H9 (cell line): ENCODE measurements at regions not wholly inside any gene's neighbourhood (a gene's known extent, or its start where the extent isn't known, plus 50 kb on each side); places are given as distances from the start of the nearest gene placed in this dataset.
A peak's percentile ranks its signal among the peaks of the same experiment; 100 is the strongest.

Source experiments
- DNase-seq: peaks from one replicate; pipeline ENCODE4 v3.0.0-alpha.2; 2017
- H2AFZ ChIP-seq: one replicate; pipeline ENCODE4 v1.6.1; 2013; ENCODE audit warnings: mild to moderate bottlenecking, low read length, control low read depth, moderate library complexity
- H2AK5ac ChIP-seq: 2 replicates; pipeline ENCODE4 v1.6.1; 2013; ENCODE audit warnings: low read length, control low read depth, mixed read lengths; ENCODE audit not compliant: insufficient read length
- H2BK120ac ChIP-seq: one replicate; pipeline ENCODE4 v1.6.1; 2013; ENCODE audit warnings: low read depth, mild to moderate bottlenecking, low read length, control low read depth, inconsistent platforms; ENCODE audit not compliant: poor library complexity, severe bottlenecking
- H2BK12ac ChIP-seq: 2 replicates; pipeline ENCODE4 v1.6.1; 2013; ENCODE audit warnings: low read length, control low read depth, mixed read lengths, low read depth; ENCODE audit not compliant: insufficient read length
- H2BK15ac ChIP-seq: 2 replicates; pipeline ENCODE4 v1.6.1; 2013; ENCODE audit warnings: low read depth, low read length, control low read depth
- H2BK20ac ChIP-seq: one replicate; pipeline ENCODE4 v1.6.1; 2013; ENCODE audit warnings: low read depth, mild to moderate bottlenecking, low read length, control low read depth, inconsistent platforms; ENCODE audit not compliant: poor library complexity, severe bottlenecking
- H2BK5ac ChIP-seq: 2 replicates; pipeline ENCODE4 v1.6.1; 2013; ENCODE audit warnings: low read length, control low read depth, mixed read lengths; ENCODE audit not compliant: insufficient read length
- H3K14ac ChIP-seq: 2 replicates; pipeline ENCODE4 v1.6.1; 2013; ENCODE audit warnings: low read length, control low read depth; ENCODE audit not compliant: insufficient read depth
- H3K18ac ChIP-seq: 2 replicates; pipeline ENCODE4 v1.6.1; 2013; ENCODE audit warnings: low read depth, mild to moderate bottlenecking, mixed read lengths, low read length, control low read depth; ENCODE audit not compliant: insufficient read length
- H3K23ac ChIP-seq: 2 replicates; pipeline ENCODE4 v1.6.1; 2013; ENCODE audit warnings: low read length, control low read depth, mixed read lengths, low read depth; ENCODE audit not compliant: insufficient read length
- H3K23me2 ChIP-seq: 2 replicates; pipeline ENCODE4 v1.6.1; 2013; ENCODE audit warnings: low read depth, mild to moderate bottlenecking, mixed read lengths, low read length, control low read depth; ENCODE audit not compliant: insufficient read length, poor library complexity, severe bottlenecking
- H3K27ac ChIP-seq: 2 replicates; pipeline ENCODE4 v1.5.1; 2013; ENCODE audit warnings: low read length, control low read depth, mixed read lengths, low read depth; ENCODE audit not compliant: insufficient read length
- H3K27me3 ChIP-seq: 2 replicates; pipeline ENCODE4 v1.6.1; 2013; ENCODE audit warnings: low read length, control low read depth, inconsistent platforms; ENCODE audit not compliant: insufficient read depth
- H3K4ac ChIP-seq: 2 replicates; pipeline ENCODE4 v1.6.1; 2013; ENCODE audit warnings: low read depth, mild to moderate bottlenecking, control low read depth, inconsistent platforms, low read length, moderate library complexity
- H3K4me1 ChIP-seq: 2 replicates; pipeline ENCODE4 v1.6.1; 2013; ENCODE audit warnings: low read length, control low read depth, inconsistent platforms; ENCODE audit not compliant: insufficient read depth
- H3K4me2 ChIP-seq: 2 replicates; pipeline ENCODE4 v1.6.1; 2013; ENCODE audit warnings: low read length, control low read depth, mixed read lengths; ENCODE audit not compliant: insufficient read length, insufficient read depth
- H3K56ac ChIP-seq: 2 replicates; pipeline ENCODE4 v1.6.1; 2013; ENCODE audit warnings: low read depth, mild to moderate bottlenecking, mixed read lengths, low read length, control low read depth; ENCODE audit not compliant: insufficient read length
- H3K79me1 ChIP-seq: 2 replicates; pipeline ENCODE4 v1.6.1; 2013; ENCODE audit warnings: low read depth, mild to moderate bottlenecking, moderate library complexity, low read length, control low read depth, inconsistent platforms; ENCODE audit not compliant: insufficient read depth, poor library complexity, severe bottlenecking
- H3K79me2 ChIP-seq: 2 replicates; pipeline ENCODE4 v1.6.1; 2013; ENCODE audit warnings: low read length, control low read depth, inconsistent platforms; ENCODE audit not compliant: insufficient read depth
- H3K9ac ChIP-seq: 2 replicates; pipeline ENCODE4 v1.6.1; 2013; ENCODE audit warnings: low read length, control low read depth, mixed read lengths; ENCODE audit not compliant: insufficient read length; ENCODE audit errors: extremely low read depth
- H3K9me3 ChIP-seq: one replicate; pipeline ENCODE4 v1.6.1; 2013; ENCODE audit warnings: low read depth, low read length, inconsistent platforms; ENCODE audit not compliant: control insufficient read depth
- H3T11ph ChIP-seq: one replicate; pipeline ENCODE4 v1.6.1; 2013; ENCODE audit warnings: mild to moderate bottlenecking, low read length, control low read depth, inconsistent platforms
- H4K20me1 ChIP-seq: one replicate; pipeline ENCODE4 v1.6.1; 2013; ENCODE audit not compliant: control insufficient read depth, insufficient read length, insufficient read depth
- H4K5ac ChIP-seq: 2 replicates; pipeline ENCODE4 v1.6.1; 2013; ENCODE audit warnings: low read depth, mild to moderate bottlenecking, mixed read lengths, low read length, control low read depth; ENCODE audit not compliant: insufficient read length
- H4K8ac ChIP-seq: replicated peaks from 2 replicates; pipeline ENCODE4 v1.6.1; 2013; ENCODE audit warnings: low read length, control low read depth, mixed read lengths, low read depth; ENCODE audit not compliant: insufficient read length
- H4K91ac ChIP-seq: 2 replicates; pipeline ENCODE4 v1.6.1; 2013; ENCODE audit warnings: low read depth, mild to moderate bottlenecking, moderate library complexity, mixed read lengths, low read length, control low read depth; ENCODE audit not compliant: insufficient read length
- H3K27ac Mint-ChIP-seq, 3 experiments: 2 replicates in 2 of 3; 3 replicates in 1 of 3; pipeline ENCODE4 v1.8.0; 2020 to 2021; ENCODE audit warnings: mixed read lengths in 3 of 3, mild to moderate bottlenecking in 1 of 3, moderate library complexity in 1 of 3
- H3K27me3 Mint-ChIP-seq: 2 replicates; pipeline ENCODE4 v1.8.0; 2021; ENCODE audit warnings: low read depth, mild to moderate bottlenecking, moderate library complexity, mixed read lengths
- H3K36me3 Mint-ChIP-seq, 3 experiments: 2 replicates in 2 of 3; 3 replicates in 1 of 3; pipeline ENCODE4 v1.8.0; 2020 to 2021; ENCODE audit warnings: low read depth in 3 of 3, mixed read lengths in 3 of 3; ENCODE audit not compliant: insufficient read depth in 1 of 3
- H3K4me1 Mint-ChIP-seq, 2 experiments: 2 replicates each; pipeline ENCODE4 v1.8.0; 2020; ENCODE audit warnings: mixed read lengths in 2 of 2
- H3K4me3 Mint-ChIP-seq, 2 experiments: 2 replicates in 1 of 2; 3 replicates in 1 of 2; pipeline ENCODE4 v1.8.0; 2020 to 2021; ENCODE audit warnings: mild to moderate bottlenecking in 2 of 2, mixed read lengths in 2 of 2, moderate library complexity in 1 of 2
- H3K9me3 Mint-ChIP-seq, 2 experiments: 2 replicates in 1 of 2; 3 replicates in 1 of 2; pipeline ENCODE4 v1.8.0; 2020; ENCODE audit warnings: mild to moderate bottlenecking in 2 of 2, mixed read lengths in 2 of 2, moderate library complexity in 1 of 2
- whole genome bisulfite sequencing: extraction: QIAGEN DNeasy Blood & Tissue Kit; methylation state at CpG from one replicate; pipeline ENCODE4 v1.1.7; 2013; ENCODE audit warnings: missing lambda C conversion rate, low lambda C conversion rate, mixed read lengths; ENCODE audit not compliant: insufficient read length; ENCODE audit errors: extremely low coverage; 5-methylcytosine and 5-hydroxymethylcytosine counted together
- TF ChIP-seq, protein P1 (sequence below): fragments of 200-600 bp; sonication (generic); conservative IDR thresholded peaks from 3 replicates; pipeline ENCODE4 v1.8.0; 2021; ENCODE audit warnings: antibody characterized with exemption, mild to moderate bottlenecking

DNA sequence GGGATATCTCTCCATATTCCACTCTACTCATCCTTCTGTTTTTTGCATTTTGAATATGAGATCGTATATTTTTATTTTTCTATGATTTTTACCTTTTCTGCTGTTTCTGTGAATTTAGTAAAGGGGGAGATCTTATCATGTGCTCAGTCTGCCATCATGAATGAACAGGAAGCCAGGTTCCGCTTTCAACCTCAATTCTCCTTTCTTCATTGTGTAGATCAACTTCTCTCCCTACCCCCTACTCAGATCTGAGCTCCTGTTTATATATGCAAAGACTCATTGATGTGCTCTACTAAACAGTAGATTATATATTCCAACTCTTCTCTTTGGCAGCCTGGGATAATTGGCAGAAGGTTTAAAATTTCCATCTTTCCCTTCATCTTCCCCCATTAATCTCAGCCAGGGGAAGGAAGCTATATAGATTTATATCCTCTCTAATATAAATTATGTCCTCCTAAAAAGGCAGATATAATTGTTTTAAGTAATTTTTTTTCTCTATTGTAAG, 336.7 kb upstream of the PLET1 start:
- Histone ChIP-seq H4K5ac (no peak overlapping the region), H2BK20ac (no peak overlapping the region), H2BK12ac (no peak overlapping the region), H3K9ac (no peak overlapping the region), H3K14ac (no peak overlapping the region), H3K79me1 (no peaks in the 10 kb centered on the region), H3K27me3 (no peaks in the 10 kb centered on the region), H3T11ph (no peak overlapping the region), H2BK120ac (no peak overlapping the region), H3K23me2 (no peaks in the 10 kb centered on the region), H4K91ac (no peak overlapping the region), H2AK5ac (no peak overlapping the region), H3K4me1 (peaks cover 9% of the 10 kb centered on the region; the same call in 1 of the 2 replicates), H3K27ac (no peak overlapping the region), H4K8ac (no peak overlapping the region), H3K23ac (no peak overlapping the region), H3K79me2 (no peaks in the 10 kb centered on the region), H3K56ac (no peak overlapping the region), H2BK15ac (no peak overlapping the region), H2AFZ (no peak overlapping the region), H2BK5ac (no peak overlapping the region), H3K4ac (no peak overlapping the region), H3K4me2 (no peak overlapping the region), H4K20me1 (no peaks in the 10 kb centered on the region), H3K18ac (no peak overlapping the region), H3K9me3 (no peaks in the 10 kb centered on the region)
- peaks cover 2 to 11% (median 8%) of the 10 kb centered on the region in 3 experiments; a peak in 5 of 7 replicates for H3K36me3 Mint-ChIP-seq
- H3K9me3 Mint-ChIP-seq: peaks cover 4 to 8% of the 10 kb centered on the region in 2 experiments
- TF ChIP-seq, protein P1, sequence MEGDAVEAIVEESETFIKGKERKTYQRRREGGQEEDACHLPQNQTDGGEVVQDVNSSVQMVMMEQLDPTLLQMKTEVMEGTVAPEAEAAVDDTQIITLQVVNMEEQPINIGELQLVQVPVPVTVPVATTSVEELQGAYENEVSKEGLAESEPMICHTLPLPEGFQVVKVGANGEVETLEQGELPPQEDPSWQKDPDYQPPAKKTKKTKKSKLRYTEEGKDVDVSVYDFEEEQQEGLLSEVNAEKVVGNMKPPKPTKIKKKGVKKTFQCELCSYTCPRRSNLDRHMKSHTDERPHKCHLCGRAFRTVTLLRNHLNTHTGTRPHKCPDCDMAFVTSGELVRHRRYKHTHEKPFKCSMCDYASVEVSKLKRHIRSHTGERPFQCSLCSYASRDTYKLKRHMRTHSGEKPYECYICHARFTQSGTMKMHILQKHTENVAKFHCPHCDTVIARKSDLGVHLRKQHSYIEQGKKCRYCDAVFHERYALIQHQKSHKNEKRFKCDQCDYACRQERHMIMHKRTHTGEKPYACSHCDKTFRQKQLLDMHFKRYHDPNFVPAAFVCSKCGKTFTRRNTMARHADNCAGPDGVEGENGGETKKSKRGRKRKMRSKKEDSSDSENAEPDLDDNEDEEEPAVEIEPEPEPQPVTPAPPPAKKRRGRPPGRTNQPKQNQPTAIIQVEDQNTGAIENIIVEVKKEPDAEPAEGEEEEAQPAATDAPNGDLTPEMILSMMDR: no peak
- H3K27me3 Mint-ChIP-seq: no peaks in the 10 kb centered on the region
- H3K27ac Mint-ChIP-seq: 0 out of 7 replicates have a peak overlapping the region, but pooled peaks of 1 of the 3 experiments have one; percentile 5
- DNase-seq: no peak
- H3K4me3 Mint-ChIP-seq: no peak overlapping the region
- peaks cover 18% of the 10 kb centered on the region in 2 experiments for H3K4me1 Mint-ChIP-seq
- WGBS: no CpG with 5 or more reads among the region's 2 CpGs
